Vagina (tissue), 2 donors: ENCODE measurements at regions not wholly inside any gene's neighbourhood (a gene's known extent, or its start where the extent isn't known, plus 50 kb on each side); places are given as distances from the start of the nearest gene placed in this dataset.

Experiments used
- DNase-seq, 2 donors: peaks; one replicate each; pipeline ENCODE4 v3.0.0-alpha.2; 2017; ENCODE audit errors: extremely low spot score in 2 of 2
- H3K27ac ChIP-seq: fragments of 200-600 bp; sonication (generic); one replicate; pipeline ENCODE4 v1.5.1; 2019
- H3K27me3 ChIP-seq: fragments of 200-600 bp; sonication (generic); one replicate; pipeline ENCODE4 v1.5.1; 2019
- H3K36me3 ChIP-seq, 2 donors: fragments of 200-600 bp; sonication (generic); one replicate each; pipeline ENCODE4 v1.5.1; 2017 to 2019
- H3K4me1 ChIP-seq: fragments of 200-600 bp; sonication (generic); one replicate; pipeline ENCODE4 v1.5.1; 2019
- H3K4me3 ChIP-seq, 2 donors: fragments of 200-600 bp; sonication (generic); 1 replicate in 1 of 2; 2 replicates in 1 of 2; pipeline ENCODE4 v1.5.1; 2016 to 2019
- H3K9me3 ChIP-seq: fragments of 200-600 bp; sonication (generic); one replicate; pipeline ENCODE4 v1.5.1; 2019
- POLR2A ChIP-seq, 2 donors: fragments of 450-650 bp; IDR thresholded peaks; one replicate each; pipeline ENCODE4 v1.6.1; 2017; ENCODE audit warnings: antibody characterized with exemption in 2 of 2, mild to moderate bottlenecking in 2 of 2, moderate library complexity in 2 of 2
- POLR2AphosphoS5 ChIP-seq, 2 donors: sonication (generic); formaldehyde crosslinking; IDR thresholded peaks; one replicate each; pipeline ENCODE4 v1.9.0; 2017; ENCODE audit warnings: antibody characterized with exemption in 2 of 2, mild to moderate bottlenecking in 2 of 2, low read depth in 1 of 2; ENCODE audit not compliant: insufficient read depth in 1 of 2
- intact Hi-C: fragments of 100-400 bp; cut with DNase I; formaldehyde crosslinking; loops from one replicate; pipeline ENCODE4 v1.15.1; 2023
- TF ChIP-seq, protein P1 (sequence below), 3 experiments: fragments of 450-650 bp in 2 of 3; fragments of 200-600 bp in 1 of 3; sonication (generic) in 1 of 3; IDR thresholded peaks; one replicate each; pipeline ENCODE4 v1.5.1; 2017 to 2019; ENCODE audit warnings: antibody characterized with exemption in 3 of 3, mild to moderate bottlenecking in 2 of 3, moderate library complexity in 2 of 3

GRCh38 chr10:29851241-29851640 is 208.1 kb downstream of the JCAD start:
- H3K36me3 ChIP-seq = no peaks in the 10 kb centered on the region

DNA sequence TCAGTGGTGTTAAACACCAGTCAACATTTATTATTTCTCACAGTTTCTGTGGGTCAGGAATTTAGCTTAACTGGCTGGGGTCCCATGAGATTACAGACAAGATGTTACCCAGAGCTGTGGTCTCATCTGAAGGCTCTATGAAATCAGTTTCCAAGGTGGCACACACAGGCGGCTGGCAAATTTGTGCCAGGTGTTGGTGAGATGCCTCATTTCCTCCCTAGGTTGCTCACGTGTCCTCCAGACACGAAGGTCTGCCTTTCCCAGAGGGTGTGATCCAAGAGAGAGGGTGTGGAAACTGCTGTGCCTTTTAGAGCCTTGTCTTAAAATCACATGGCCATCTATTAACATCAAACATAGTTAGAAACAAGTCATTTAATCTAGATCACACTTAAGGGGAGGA is 209.0 kb downstream of the JCAD start:
- no peak overlapping the region for H3K27ac ChIP-seq
- TF ChIP-seq, protein P1, sequence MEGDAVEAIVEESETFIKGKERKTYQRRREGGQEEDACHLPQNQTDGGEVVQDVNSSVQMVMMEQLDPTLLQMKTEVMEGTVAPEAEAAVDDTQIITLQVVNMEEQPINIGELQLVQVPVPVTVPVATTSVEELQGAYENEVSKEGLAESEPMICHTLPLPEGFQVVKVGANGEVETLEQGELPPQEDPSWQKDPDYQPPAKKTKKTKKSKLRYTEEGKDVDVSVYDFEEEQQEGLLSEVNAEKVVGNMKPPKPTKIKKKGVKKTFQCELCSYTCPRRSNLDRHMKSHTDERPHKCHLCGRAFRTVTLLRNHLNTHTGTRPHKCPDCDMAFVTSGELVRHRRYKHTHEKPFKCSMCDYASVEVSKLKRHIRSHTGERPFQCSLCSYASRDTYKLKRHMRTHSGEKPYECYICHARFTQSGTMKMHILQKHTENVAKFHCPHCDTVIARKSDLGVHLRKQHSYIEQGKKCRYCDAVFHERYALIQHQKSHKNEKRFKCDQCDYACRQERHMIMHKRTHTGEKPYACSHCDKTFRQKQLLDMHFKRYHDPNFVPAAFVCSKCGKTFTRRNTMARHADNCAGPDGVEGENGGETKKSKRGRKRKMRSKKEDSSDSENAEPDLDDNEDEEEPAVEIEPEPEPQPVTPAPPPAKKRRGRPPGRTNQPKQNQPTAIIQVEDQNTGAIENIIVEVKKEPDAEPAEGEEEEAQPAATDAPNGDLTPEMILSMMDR (IDR thresholded peaks at IDR 0.05) = no peak
- TF ChIP-seq POLR2A (IDR thresholded peaks at IDR 0.05) (no peak), POLR2AphosphoS5 (IDR thresholded peaks at IDR 0.05; ENCODE audit: insufficient read depth in 1 of 2, low read depth in 1 of 2) (no peak)

More at GRCh38 chr10:29851241-29851640, 208.1 kb downstream of the JCAD start:
- Histone ChIP-seq H3K27me3 (no peaks in the 10 kb centered on the region), H3K4me3 (no peak overlapping the region), H3K27ac (no peak overlapping the region), H3K4me1 (peaks cover 24% of the 10 kb centered on the region), H3K9me3 (no peaks in the 10 kb centered on the region)
- no peak for DNase-seq
- TF ChIP-seq POLR2A (IDR thresholded peaks at IDR 0.05) (no peak), POLR2AphosphoS5 (IDR thresholded peaks at IDR 0.05; ENCODE audit: insufficient read depth in 1 of 2, low read depth in 1 of 2) (no peak)
- TF ChIP-seq, protein P1 (IDR thresholded peaks at IDR 0.05) = no peak
- intact Hi-C loops = no loop called here

DNA sequence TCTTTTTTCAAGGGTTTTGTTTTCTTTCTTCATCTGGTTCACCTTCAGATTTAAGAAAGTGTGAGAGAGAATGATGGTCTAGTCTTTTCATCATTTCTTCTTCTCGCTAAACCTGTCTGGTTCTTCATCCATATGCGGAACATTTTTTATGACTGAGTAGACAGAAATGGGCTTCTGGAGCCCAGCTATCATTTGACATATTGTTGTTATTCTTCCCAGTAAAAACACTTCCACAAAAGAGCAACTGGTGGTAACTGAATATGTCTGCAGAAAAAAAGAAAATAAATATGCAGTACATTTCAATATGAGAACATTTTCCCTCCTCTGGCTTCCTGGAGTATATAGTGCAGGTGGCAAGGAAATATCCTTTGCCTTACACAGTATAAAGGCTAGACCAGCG is 209.5 kb downstream of the JCAD start:
- Histone ChIP-seq H3K27me3 (no peaks in the 10 kb centered on the region), H3K4me1 (peaks cover 20% of the 10 kb centered on the region), H3K4me3 (no peak overlapping the region), H3K36me3 (no peaks in the 10 kb centered on the region), H3K27ac (peak overlapping the region; percentile 7), H3K9me3 (no peaks in the 10 kb centered on the region)
- TF ChIP-seq POLR2AphosphoS5 (IDR thresholded peaks at IDR 0.05; ENCODE audit: insufficient read depth in 1 of 2, low read depth in 1 of 2) = no peak
- intact Hi-C loops = no loop called here
- no peak for DNase-seq

More for the DNA sequence above, 209.0 kb downstream of the JCAD start:
- Histone ChIP-seq H3K9me3 (no peaks in the 10 kb centered on the region), H3K27me3 (no peaks in the 10 kb centered on the region), H3K4me1 (peaks cover 24% of the 10 kb centered on the region), H3K4me3 (no peak overlapping the region), H3K36me3 (no peaks in the 10 kb centered on the region)
- intact Hi-C loops = no loop called here
- no peak for DNase-seq

GRCh38 chr10:29849126-29849833 is 210.1 kb downstream of the JCAD start:
- Histone ChIP-seq H3K4me3 (peak overlapping the region in 1 of 2 donors; percentile 1), H3K9me3 (no peaks in the 10 kb centered on the region), H3K27ac (peak overlapping the region; percentile 7), H3K36me3 (no peaks in the 10 kb centered on the region), H3K4me1 (peaks cover 16% of the 10 kb centered on the region), H3K27me3 (no peaks in the 10 kb centered on the region)
- intact Hi-C loops = no loop called here
- no peak for DNase-seq
- TF ChIP-seq, protein P1 (IDR thresholded peaks at IDR 0.05) = no peak
- no peak for TF ChIP-seq POLR2AphosphoS5 (IDR thresholded peaks at IDR 0.05; ENCODE audit: insufficient read depth in 1 of 2, low read depth in 1 of 2)

DNA sequence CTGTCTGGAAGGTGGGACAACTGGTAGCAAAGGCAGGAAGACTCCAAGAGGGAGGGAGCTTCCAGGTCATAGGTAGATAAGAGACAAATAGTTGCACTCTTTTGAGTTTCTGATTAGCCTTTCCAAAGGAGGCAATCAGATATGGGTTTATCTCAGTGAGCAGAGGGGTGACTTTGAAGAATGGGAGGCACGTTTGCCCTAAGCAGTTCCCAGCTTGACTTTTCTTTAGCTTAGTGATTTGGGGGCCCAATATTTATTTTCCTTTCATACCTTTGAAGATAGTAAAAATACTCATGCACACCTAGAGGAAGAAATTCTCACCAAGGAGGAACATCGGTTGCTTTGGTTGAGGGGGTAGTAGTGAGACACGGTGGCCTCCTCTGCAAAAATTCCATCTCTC is 212.1 kb upstream of the SVIL start:
- Histone ChIP-seq H3K27ac (no peak overlapping the region), H3K4me1 (peaks cover 25% of the 10 kb centered on the region), H3K9me3 (no peaks in the 10 kb centered on the region), H3K4me3 (no peak overlapping the region), H3K36me3 (no peaks in the 10 kb centered on the region), H3K27me3 (no peaks in the 10 kb centered on the region)
- DNase-seq = no peak
- TF ChIP-seq, protein P1 (IDR thresholded peaks at IDR 0.05) = no peak
- TF ChIP-seq POLR2AphosphoS5 (IDR thresholded peaks at IDR 0.05; ENCODE audit: insufficient read depth in 1 of 2, low read depth in 1 of 2) (no peak), POLR2A (IDR thresholded peaks at IDR 0.05) (no peak)
- intact Hi-C loops = no loop called here
